NCI-H2171 (cell line): ENCODE measurements at regions not wholly inside any gene's neighbourhood (a gene's known extent, or its start where the extent isn't known, plus 50 kb on each side); places are given as distances from the start of the nearest gene placed in this dataset.
A peak's percentile ranks its signal among the peaks of the same experiment; 100 is the strongest.

ENCODE experiments used
- DNase-seq: peaks from one replicate; lab custom pipeline; 2025; lab: John Stamatoyannopoulos, UW

DNA sequence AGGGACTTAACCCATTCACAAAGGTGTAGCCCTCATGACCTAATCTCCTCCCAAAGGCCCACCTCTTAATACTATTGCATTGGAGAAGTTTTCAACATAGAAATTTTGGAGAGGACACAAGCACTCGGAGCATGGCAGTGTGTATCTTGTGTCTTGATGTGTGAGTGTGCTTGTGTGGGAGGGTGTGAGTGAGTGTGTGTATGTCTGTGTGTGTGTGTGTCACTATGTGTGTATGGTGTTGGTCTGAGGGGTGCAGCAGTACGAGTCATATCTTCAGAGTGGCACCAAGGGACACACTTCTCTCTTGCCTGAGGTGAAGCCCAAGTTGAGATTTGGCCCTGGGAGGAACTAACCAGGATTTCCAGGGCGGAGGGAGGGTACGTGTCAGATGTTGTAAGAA lies 73.7 kb downstream of the NAV1 start:
- DNase-seq: no peak

DNA sequence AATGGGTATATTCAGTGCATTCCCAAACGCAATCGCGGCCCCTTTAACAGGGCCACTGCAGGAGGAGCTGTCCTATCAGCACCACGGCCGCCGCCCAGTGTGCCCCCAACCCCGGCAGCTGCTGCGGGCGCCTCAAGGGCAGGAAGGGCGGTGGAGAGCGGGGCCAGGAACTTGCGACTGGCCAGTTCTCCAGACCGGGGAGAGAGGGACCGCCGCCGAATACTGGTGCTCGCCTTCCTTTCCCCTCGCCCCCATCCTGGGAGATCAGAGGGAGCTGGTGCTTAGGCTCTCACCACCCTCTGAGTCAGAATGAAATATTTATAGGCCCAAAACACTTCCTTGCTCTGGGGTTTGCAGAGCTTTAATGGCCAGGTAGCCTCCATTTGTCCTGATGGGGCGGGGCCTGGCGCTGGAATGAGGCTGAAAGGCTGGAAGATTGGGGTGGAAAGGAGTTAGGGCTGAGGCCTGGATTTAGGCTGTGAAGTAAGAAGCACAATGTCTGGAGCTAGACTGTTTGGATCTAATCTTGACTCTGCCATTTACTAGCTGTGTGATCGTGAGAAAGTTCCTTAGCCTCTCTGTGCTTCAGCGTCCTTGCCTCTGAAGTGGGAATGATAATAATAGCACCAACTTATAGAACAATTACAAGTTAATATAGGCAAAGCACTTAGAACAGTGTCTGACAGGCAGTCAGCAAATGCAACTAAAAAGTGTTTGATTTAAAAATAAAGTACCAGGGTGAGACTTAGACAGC lies 75.5 kb downstream of the NAV1 start:
- DNase-seq: no peak

DNA sequence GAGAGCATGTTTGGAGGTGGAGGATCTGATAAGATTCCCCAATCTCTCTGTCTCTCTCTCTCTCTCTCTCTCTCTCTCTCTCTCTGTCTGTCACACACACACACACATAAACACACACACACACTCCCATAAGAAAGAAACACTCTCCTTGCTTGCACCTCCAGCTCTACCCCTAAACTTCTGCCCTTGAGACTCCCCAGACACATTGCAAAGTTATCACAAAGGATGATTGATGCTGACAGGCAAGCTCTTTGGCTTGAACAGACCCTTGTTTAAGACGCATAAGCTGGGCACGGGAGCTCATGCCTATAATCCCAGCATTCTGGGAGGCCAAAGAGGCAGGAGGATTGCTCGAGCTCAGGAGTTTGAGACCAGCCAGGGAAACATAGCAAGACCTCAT lies 78.2 kb downstream of the NAV1 start:
- DNase-seq: no peak

DNA sequence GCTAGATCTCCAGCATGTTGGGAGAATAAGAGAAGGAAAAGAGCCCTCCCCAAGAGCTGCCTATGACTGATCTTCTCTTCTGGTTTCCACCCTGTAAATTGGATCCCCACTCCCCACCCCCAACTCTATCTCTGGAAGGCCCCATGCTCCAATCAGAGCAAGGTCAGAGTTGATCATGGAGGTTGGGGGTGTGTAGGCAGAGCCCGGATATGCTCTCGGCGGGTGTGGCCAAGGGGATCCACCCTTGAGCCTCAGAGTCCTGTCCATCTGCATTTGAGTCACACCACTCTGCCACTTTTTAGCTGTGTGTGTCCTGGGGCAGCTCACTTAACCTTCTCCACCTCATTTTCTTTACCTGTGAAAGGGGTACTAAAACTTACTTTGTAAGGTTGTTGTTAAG lies 79.5 kb downstream of the NAV1 start:
- DNase-seq: no peak

DNA sequence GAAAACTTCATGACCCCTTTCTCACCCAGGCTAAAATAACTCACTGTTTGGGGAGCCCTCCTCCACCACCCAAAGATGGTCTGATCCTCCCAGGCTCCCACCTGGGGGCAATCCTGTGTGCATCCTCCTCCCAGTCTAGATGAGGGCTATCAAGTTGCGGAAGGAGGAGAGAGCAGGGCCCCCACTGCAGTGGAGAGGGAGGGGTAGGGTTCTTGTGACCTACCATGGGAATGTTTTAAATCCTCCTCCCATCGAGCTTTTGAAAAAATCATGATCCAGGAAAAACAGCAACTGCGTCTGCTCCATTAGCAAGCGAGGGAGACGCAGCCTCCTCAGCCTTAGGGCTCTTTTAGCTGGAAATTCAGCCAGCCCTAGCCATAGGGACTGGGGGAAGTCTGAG lies 80.0 kb downstream of the NAV1 start:
- no peak for DNase-seq

DNA sequence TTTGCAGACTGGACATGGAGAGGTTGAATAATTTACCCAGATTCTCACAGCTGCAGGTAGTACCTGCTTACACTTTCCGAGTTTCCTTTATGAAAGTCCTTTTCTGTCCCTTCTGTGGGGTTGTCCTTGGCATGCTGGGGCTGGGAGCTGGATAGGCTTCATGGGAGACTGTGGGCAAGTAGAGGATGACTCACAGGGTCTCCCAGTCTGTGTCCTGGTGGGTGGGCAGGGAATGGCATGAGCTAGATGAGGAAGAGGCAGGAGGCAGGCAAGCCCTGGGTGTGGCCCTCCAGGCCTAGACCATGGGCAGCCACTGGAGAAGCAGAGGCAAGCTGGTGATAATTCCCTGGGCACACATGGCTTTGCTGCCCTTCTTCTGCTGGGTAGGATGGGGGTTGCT lies 80.6 kb downstream of the NAV1 start:
- no peak for DNase-seq

DNA sequence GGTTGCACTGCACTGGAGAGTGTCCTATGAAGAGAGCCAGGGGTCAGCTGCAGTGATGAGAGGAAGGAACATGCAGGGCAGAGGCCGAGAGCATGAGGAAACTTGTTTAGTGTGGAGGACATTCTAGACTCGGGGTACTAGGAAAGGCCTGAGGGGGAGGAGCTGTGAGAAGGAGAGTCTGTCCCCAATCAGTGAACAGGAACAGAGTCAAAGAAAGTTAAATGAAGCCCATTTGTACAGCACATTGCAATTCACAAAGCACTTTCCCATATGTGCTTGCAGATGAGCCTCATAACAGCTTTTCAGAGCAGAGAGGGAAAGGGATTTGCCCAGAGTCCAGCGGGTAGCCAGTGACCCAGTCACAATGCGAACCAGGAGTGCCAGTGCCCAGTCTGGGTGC lies 83.4 kb downstream of the NAV1 start:
- no peak for DNase-seq

DNA sequence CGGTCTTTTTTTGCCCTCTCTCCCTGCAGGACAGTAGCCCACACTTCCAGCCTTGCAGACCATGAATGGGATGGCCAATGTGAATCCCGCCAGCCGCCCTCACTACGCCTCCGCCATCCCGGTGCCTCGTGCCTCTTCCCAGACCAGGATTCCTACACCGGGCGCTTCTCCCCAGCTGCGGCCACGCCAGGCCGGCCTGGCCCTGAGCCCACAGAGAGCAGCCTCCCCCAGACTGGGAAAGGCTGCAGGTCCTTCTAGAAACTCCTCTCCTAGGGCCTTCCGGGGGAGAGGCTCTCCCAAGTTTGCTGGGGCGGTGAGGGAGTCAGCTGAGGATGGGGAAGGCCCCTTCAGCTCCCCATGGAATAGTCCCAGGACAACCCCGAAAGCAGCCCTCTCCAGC lies 83.9 kb downstream of the NAV1 start:
- no peak for DNase-seq

DNA sequence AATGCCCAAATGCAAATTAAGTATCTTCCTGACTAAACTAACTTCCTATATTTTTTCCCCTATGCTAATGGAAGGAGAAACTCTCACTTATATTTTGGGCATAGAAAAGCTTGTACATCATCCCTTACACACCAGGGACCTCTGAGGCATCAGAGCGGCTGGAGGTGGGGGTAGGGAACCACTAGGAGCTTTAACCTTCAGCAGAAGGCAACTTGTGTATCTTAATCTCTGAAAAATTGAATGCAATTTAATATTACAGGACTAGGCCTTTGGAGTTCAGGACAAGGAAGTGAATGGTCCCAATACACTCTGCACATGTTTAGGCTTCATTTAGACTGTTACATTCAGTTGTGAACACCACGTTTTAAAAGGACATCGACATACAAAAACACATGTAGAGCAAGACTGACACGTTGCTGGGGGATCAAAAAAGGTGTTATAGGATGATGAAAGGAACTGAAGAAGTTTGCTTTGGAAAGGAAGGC lies 85.9 kb downstream of the NAV1 start:
- no peak for DNase-seq

DNA sequence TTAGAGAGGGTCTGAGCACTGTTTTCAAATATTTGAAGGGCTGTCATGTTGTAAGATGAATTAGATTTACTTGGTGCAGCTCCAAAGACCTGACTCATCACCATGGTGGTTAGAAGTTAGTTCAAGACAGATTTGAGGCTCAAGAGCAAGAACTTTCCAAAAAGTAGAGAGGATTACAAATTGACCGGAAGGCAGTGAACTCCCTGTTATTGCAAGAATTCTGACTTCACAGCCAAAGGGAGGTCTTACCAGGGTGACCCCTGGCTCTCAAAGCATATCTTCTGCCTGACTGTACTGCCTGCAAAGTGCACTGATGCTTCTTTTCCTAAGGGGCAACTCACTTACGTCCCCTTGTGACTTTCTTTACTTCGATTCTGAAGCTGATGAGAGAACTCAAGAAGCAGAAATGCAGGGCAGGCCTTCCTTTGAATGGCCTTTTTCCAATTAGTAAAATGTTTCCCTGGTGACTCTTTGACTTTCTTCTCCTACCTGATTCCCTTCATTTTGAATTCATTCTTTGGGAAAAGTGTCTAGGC lies 86.4 kb downstream of the NAV1 start:
- DNase-seq: no peak

DNA sequence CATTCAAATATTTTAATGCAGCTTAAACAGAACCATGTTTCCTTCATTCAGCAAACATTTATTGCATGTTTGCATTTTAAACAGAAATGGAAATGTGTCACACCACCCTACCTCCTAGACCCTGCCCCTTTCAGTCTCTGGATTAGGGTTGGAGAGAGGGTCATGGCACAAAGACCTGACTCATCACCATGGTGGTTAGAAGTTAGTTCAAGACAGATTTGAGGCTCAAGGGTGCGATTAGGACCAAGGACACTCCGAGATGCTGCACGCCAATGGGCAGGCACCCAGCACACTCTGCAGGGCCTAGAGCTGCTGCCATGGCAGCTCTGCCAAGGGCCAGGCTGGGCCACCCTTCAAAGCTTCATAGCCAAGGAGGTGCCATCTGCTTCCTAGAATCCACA lies 86.9 kb downstream of the NAV1 start:
- DNase-seq: no peak

DNA sequence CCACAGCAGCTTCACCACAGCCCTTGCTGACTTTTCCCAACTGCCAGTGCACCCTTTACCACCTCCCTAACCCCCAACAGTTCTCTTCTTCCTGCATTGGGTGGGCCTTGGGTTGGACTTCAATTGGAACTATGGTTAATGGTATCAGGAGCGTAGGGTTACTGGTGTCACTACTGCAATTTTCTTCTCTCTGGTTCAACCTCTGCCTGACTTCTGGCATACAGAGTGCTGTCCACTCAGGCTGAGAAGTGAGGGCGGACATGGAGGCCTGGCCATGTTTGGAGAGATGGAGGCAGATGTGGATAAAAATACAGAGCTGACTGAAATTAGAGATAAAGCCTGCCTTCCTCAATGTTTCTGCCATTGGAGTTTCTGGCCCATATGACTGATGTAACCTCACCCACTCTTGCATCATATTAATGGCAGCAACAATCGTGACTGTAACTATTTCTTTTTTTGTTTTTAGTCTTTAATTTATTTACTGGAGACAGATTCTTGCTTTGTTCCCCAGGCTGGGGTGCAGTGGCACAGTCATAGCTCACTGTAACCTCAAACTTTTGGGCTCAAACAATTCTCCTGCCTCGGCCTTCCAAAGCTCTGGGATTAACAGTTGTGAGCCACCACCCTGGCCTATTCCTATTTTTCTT lies 87.8 kb downstream of the NAV1 start:
- DNase-seq: no peak

DNA sequence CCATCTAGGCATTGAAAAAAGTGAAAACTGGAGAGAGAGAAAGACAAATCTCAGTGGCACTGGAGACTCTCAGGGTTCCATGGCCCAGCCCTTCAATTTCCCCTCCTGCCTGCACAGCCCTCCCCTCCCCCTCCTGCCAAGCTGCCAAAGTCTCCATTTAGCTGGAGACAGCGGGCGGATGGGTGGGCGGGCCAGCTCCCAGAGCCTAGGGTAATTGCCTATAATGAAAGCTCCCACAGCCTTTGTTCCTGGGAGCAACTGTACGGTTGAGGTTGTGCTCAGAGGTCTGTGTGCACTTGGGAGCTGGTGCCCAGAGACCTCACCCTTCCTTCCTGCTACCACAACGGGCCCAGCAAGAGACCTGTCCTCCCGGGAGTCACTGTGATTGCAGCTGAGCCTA lies 89.6 kb downstream of the NAV1 start:
- peak; percentile 30 for DNase-seq

DNA sequence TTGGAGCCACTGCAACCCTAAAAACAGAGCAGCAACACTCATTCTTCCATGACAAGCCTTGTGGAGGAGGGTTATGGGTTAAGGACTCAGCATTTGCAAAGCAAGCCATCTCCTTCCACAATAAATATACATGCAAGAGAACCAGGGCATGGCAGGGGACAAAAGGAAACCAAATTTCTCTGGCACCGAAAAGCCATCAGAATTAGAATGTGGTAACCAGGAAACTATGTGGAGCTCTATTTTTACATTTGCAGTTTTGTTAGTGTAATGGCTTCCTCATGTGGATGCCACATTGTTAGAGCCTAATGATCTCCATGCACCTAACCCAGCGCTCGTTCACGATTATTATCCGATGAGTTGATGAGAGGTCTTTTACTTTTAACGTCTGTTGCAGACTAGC lies 91.7 kb downstream of the NAV1 start:
- no peak for DNase-seq

DNA sequence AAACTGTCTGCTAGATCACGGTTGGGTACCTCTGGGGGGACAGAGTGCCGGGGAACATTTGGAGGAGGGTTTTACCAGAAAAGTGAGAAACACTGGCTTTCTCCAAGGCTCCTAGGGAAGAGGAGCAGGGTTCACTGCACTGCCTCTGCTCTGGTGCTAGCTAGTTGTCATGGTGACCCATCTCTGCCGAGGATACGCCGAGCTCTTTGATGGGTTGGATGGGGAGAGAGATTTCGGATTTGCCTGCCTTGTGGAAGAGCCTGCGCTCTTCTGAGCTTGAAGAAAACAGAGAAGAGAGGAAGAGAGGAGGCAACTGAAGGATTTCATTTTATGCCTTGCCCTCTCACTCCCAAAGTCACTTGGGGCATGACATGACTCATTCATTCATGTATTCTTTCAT lies 92.1 kb downstream of the NAV1 start:
- no peak for DNase-seq

DNA sequence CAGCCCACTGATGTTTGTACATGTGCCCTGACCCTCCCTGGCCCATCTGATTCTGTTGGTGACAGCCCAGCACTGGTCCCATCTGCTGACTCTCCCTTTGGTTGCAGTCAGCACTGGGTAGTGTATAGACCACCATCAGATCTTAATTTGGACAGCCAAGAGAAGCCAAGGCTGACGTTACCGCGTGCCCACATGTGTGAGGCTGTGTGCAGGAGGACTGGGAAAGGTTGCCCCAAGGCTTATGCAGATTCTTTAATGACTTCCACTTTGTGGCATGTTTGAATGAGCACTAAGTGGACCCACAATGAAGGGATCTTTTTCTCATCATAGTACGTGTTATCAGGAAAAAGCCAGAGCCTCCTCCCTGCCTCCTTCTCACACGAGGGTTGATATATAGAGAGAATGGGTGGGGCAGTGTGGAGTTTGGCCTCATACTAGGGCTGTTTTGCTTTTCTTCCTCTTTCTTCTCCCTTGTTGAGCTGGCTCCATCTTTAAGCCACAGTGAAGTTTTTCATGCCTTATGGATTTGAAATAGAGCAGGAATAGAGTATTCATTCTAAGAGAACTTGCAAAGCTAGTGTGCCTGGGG lies 93.5 kb downstream of the NAV1 start:
- no peak for DNase-seq

DNA sequence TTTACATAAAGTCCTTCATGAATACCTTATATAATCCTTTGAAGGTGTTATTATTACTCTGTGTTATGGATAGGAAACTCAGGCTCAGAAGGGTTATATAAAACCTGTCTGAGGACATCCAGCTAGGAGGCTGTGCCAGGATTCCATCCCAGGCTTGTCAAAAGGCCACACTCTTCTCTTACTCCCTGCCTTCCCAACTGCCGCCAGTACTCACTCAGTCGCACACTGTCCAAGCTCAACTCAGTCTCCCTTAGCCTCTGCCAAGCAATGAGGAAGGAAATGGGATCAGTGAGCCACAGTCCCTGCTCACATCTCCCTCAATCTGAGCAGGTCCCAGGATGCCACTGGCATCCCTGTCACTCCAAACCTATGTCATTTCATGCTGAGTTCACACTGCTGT lies 94.4 kb downstream of the NAV1 start:
- no peak for DNase-seq

DNA sequence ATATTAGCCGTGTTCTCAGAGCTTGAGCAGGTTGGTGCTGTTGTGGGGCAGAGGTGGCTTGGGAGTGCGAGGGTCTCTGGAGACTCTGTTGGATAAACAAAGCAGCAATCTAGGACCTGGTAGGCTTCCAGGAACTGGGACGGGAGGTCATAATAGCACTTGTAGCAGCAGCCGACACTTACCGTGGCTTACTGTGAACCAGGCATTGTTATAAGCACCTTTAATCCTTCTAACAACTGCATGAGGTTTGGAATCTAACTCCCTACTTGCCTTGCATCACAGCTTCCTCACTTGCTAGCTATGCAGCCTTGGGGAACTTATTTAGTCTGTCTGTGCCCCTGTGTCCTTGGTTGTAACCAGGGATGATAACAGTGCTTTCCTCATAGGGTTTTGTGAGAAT lies 94.9 kb downstream of the NAV1 start:
- DNase-seq: peak; percentile 46

DNA sequence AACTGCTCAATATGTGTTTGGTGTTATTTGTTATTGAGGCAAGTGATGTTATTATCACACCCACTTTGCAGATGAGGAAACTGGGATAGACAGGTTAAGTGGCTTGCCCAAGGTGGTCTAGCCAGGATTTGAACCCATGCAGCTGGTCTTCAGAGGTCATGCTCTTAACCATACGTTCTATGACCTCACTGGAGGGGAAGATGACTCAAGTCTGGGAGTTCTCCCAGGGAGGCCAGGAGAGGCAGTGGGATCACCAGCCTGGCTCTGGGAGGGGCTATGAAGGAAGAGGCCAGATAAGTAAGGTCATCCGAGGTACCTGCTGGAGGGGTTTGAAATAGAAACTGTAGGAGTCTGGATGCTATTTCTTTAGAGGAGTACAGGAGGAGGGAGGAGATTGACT lies 95.3 kb downstream of the NAV1 start:
- DNase-seq: no peak

DNA sequence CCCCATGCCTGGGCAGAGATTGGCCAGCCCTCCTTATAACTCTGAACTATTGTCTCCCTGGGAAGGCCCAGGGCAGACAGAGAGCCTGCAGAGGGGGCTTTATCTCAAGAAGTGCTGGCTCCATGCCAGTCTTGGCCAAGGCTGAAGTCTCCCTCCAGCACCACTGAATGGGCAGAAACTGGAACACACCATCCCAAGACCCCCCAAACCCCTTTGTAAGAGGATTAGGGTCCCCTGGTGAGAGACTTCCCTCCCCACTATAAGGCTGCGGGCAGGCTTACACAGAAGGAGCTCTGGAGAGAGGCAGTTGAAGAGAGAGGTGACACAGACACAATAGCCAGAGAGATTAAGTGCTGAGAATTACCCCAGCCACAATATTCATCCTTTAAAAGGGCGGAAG lies 97.2 kb downstream of the NAV1 start:
- DNase-seq: no peak

DNA sequence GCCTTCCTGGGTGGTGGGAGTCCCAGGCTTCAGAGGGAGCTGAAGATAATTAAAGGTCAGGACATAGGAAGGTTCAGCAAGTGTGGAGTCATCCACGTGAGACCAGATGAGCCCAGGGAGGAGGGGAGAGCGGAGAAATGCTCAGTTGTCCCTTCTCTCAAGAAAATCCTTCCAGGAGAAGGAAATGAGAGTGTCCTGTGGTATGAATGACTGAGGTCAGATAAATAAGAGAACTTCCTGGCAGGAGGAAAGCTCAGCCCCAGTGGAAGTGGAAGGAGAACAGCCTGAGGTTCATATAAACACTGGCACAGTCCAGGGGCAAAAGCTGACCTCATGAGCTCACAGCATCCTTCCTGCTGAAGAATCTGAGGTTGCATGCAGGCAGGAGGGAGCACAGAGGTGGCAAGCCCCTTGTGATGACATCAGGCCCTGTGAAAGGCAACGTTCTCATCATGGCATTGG lies 97.6 kb downstream of the NAV1 start:
- DNase-seq: no peak

DNA sequence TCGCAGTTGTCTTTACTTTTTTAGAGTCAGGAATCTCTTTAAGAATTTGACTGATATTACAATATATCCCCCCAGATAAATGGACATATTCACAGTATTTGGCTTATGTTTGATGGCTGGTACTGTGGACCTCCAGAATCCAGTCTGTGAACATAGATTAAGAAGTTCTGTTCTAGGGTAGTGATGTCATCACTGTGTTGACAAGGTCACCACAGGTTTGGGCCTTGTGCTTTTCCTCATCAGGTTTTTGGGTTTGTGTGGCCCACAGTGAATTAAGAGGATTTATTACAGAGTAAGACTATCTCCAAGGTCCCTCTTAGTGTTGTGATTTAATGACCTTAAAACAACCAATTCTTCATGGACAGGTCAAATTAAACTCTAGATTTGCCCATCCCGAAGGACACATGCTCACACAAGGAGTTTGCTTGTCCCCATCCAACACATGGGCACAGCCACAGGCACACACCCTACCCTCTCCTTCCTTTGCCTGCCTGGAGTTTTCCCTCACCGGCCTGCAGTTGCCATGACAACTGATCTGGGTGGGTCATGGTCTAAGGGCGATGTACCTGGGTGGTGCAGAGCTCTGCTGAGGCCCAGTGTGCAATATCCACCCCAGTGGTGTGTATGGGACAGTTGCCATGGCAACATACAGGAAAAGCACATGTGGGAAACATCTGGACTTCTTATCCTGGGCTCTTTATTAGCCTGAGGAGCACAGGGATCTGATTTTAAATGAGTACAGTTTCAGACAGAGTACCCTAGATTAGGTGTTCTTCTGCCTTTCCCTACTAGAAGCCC lies 98.6 kb downstream of the NAV1 start:
- no peak for DNase-seq
